GM12874 (cell line): ENCODE measurements at regions not wholly inside any gene's neighbourhood (a gene's known extent, or its start where the extent isn't known, plus 50 kb on each side); places are given as distances from the start of the nearest gene placed in this dataset.

ENCODE experiments used
- CTCF ChIP-seq: IDR thresholded peaks from 2 replicates; pipeline ENCODE4 v1.5.1; 2011; ENCODE audit warnings: low read depth, mild to moderate bottlenecking, control low read depth, low read length, moderate library complexity; ENCODE audit not compliant: insufficient read depth

GRCh38 chr11:43589601-43590250 is 90.8 kb upstream of the HSD17B12 start:
- TF ChIP-seq CTCF = no peak

- no peak for TF ChIP-seq CTCF
Measured at GRCh38 chr11:43601511-43601910, 79.0 kb upstream of the HSD17B12 start.

- no peak for TF ChIP-seq CTCF
Measured at GRCh38 chr11:43602670-43603069, 77.9 kb upstream of the HSD17B12 start.

- TF ChIP-seq CTCF = no peak
Measured at GRCh38 chr11:43614214-43614613, 66.3 kb upstream of the HSD17B12 start.

- no peak for TF ChIP-seq CTCF
Measured at GRCh38 chr11:43619863-43620505, 60.6 kb upstream of the HSD17B12 start.

- TF ChIP-seq CTCF = no peak
Measured at GRCh38 chr11:43626798-43627197, 53.7 kb upstream of the HSD17B12 start.
